ENCODE measurements at regions not wholly inside any gene's neighbourhood (a gene's known extent, or its start where the extent isn't known, plus 50 kb on each side); places are given as distances from the start of the nearest gene placed in this dataset.

DNA sequence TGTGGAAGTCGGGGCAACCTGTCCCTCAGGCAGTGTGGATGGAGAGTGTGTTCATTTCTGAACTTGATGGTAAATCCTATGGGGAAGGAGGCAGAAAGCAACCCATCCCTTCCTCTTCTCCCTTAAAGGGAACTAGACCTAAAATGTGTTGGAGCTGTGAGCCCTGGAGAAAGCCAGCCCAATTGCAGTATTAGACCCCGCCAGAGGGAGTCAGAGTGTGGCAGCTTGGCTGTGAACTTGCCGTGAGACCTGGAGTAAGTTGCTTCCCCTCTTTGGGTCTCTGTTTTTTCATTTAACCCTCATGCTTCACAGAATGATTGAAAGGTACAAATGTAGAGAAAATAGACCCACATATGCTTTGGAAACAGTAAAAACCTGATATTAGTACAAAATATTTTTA is 108.7 kb upstream of the PAK3 start:
- TF ChIP-seq ATF3 (IDR thresholded peaks at IDR 0.05) (no peak), NR2F2 (IDR thresholded peaks at IDR 0.05) (no peak), HNF4G (IDR thresholded peaks at IDR 0.05) (no peak), RXRA (IDR thresholded peaks at IDR 0.05) (no peak), GABPA (IDR thresholded peaks at IDR 0.05 in 1 of 2, conservative IDR thresholded peaks at IDR 0.05 in 1 of 2) (no peak), CTCF (IDR thresholded peaks at IDR 0.05; ENCODE audit: low read depth, low read length, missing input control) (no peak), RAD21 (IDR thresholded peaks at IDR 0.05) (no peak), EGR1 (IDR thresholded peaks at IDR 0.05; ENCODE audit: low read depth in 2 of 2) (no peak)
- TF ChIP-seq, protein P1, sequence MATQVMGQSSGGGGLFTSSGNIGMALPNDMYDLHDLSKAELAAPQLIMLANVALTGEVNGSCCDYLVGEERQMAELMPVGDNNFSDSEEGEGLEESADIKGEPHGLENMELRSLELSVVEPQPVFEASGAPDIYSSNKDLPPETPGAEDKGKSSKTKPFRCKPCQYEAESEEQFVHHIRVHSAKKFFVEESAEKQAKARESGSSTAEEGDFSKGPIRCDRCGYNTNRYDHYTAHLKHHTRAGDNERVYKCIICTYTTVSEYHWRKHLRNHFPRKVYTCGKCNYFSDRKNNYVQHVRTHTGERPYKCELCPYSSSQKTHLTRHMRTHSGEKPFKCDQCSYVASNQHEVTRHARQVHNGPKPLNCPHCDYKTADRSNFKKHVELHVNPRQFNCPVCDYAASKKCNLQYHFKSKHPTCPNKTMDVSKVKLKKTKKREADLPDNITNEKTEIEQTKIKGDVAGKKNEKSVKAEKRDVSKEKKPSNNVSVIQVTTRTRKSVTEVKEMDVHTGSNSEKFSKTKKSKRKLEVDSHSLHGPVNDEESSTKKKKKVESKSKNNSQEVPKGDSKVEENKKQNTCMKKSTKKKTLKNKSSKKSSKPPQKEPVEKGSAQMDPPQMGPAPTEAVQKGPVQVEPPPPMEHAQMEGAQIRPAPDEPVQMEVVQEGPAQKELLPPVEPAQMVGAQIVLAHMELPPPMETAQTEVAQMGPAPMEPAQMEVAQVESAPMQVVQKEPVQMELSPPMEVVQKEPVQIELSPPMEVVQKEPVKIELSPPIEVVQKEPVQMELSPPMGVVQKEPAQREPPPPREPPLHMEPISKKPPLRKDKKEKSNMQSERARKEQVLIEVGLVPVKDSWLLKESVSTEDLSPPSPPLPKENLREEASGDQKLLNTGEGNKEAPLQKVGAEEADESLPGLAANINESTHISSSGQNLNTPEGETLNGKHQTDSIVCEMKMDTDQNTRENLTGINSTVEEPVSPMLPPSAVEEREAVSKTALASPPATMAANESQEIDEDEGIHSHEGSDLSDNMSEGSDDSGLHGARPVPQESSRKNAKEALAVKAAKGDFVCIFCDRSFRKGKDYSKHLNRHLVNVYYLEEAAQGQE (IDR thresholded peaks at IDR 0.05): no peak
- TF ChIP-seq, protein P2, sequence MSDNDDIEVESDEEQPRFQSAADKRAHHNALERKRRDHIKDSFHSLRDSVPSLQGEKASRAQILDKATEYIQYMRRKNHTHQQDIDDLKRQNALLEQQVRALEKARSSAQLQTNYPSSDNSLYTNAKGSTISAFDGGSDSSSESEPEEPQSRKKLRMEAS (IDR thresholded peaks at IDR 0.05): no peak
- TF ChIP-seq, protein P3, sequence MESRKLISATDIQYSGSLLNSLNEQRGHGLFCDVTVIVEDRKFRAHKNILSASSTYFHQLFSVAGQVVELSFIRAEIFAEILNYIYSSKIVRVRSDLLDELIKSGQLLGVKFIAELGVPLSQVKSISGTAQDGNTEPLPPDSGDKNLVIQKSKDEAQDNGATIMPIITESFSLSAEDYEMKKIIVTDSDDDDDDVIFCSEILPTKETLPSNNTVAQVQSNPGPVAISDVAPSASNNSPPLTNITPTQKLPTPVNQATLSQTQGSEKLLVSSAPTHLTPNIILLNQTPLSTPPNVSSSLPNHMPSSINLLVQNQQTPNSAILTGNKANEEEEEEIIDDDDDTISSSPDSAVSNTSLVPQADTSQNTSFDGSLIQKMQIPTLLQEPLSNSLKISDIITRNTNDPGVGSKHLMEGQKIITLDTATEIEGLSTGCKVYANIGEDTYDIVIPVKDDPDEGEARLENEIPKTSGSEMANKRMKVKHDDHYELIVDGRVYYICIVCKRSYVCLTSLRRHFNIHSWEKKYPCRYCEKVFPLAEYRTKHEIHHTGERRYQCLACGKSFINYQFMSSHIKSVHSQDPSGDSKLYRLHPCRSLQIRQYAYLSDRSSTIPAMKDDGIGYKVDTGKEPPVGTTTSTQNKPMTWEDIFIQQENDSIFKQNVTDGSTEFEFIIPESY (IDR thresholded peaks at IDR 0.05): no peak
- Histone ChIP-seq H3K27ac (ENCODE audit: low read depth in 1 of 2, low read length in 2 of 2) (no peak overlapping the region), H3K36me3 (ENCODE audit: control insufficient read depth in 4 of 4, insufficient read depth in 3 of 4, low read depth in 1 of 4, low read length in 3 of 4) (no peaks in the 10 kb centered on the region), H3K4me3 (ENCODE audit: low read depth in 1 of 3, low read length in 3 of 3) (no peak overlapping the region), H3K9ac (ENCODE audit: low read depth in 1 of 2, low read length in 2 of 2) (no peak overlapping the region), H3K9me3 (ENCODE audit: control insufficient read depth in 4 of 4, low read length in 3 of 4) (no peaks in the 10 kb centered on the region), H3K27me3 (ENCODE audit: control insufficient read depth in 4 of 4, insufficient read depth in 4 of 4, low read length in 3 of 4) (peaks cover 0 to 5% (median 0%) of the 10 kb centered on the region in 4 donors), H3K4me1 (ENCODE audit: control insufficient read depth in 4 of 4, insufficient read depth in 4 of 4, low read length in 3 of 4) (no peaks in the 10 kb centered on the region)
- 36% methylated on average over 3 of the region's 3 CpGs for WGBS
- DNase-seq (ENCODE audit: low spot score): no peak

GRCh38 chrX:110985470-110985869 is 110.5 kb upstream of the PAK3 start:
- H3K27me3 ChIP-seq (ENCODE audit: control insufficient read depth in 4 of 4, insufficient read depth in 4 of 4, low read length in 3 of 4): peaks cover 0 to 5% (median 0%) of the 10 kb centered on the region in 4 donors
- 39% methylated on average over 2 of the region's 2 CpGs for whole genome bisulfite sequencing

More at GRCh38 chrX:110985470-110985869, 110.5 kb upstream of the PAK3 start:
- TF ChIP-seq FOXA1 (IDR thresholded peaks at IDR 0.05) (no peak), JUND (IDR thresholded peaks at IDR 0.05) (no peak), SP1 (IDR thresholded peaks at IDR 0.05) (no peak), TAF1 (conservative IDR thresholded peaks at IDR 0.05) (no peak), CTCF (IDR thresholded peaks at IDR 0.05; ENCODE audit: low read depth, low read length, missing input control) (no peak), ATF3 (IDR thresholded peaks at IDR 0.05) (no peak)
- TF ChIP-seq, protein P1 (IDR thresholded peaks at IDR 0.05): no peak
- TF ChIP-seq, protein P3 (IDR thresholded peaks at IDR 0.05): no peak
- Histone ChIP-seq H3K36me3 (ENCODE audit: control insufficient read depth in 4 of 4, insufficient read depth in 3 of 4, low read depth in 1 of 4, low read length in 3 of 4) (no peaks in the 10 kb centered on the region), H3K9me3 (ENCODE audit: control insufficient read depth in 4 of 4, low read length in 3 of 4) (no peaks in the 10 kb centered on the region), H3K27ac (ENCODE audit: low read depth in 1 of 2, low read length in 2 of 2) (no peak overlapping the region), H3K4me1 (ENCODE audit: control insufficient read depth in 4 of 4, insufficient read depth in 4 of 4, low read length in 3 of 4) (no peaks in the 10 kb centered on the region), H3K9ac (ENCODE audit: low read depth in 1 of 2, low read length in 2 of 2) (no peak overlapping the region), H3K4me3 (ENCODE audit: low read depth in 1 of 3, low read length in 3 of 3) (no peak overlapping the region)
- no peak for DNase-seq (ENCODE audit: low spot score)
